Neuronal stem cell (in vitro differentiated cells): ENCODE measurements at regions not wholly inside any gene's neighbourhood (a gene's known extent, or its start where the extent isn't known, plus 50 kb on each side); places are given as distances from the start of the nearest gene placed in this dataset.

Experiments used
- DNase-seq: peaks from one replicate; pipeline ENCODE4 v3.0.0-alpha.2; 2013; ENCODE audit warnings: low spot score
- H2AFZ ChIP-seq: one replicate; pipeline ENCODE4 v1.6.1; 2013; ENCODE audit warnings: mild to moderate bottlenecking, low read length, inconsistent platforms
- H2AK5ac ChIP-seq: 2 replicates; pipeline ENCODE4 v1.6.1; 2013; ENCODE audit warnings: low read depth, mild to moderate bottlenecking, inconsistent platforms, low read length, moderate library complexity, mixed read lengths
- H2BK120ac ChIP-seq: 2 replicates; pipeline ENCODE4 v1.6.1; 2013; ENCODE audit warnings: low read depth, mild to moderate bottlenecking, inconsistent platforms, low read length, moderate library complexity, mixed read lengths
- H2BK12ac ChIP-seq: one replicate; pipeline ENCODE4 v1.6.1; 2013; ENCODE audit warnings: low read length, inconsistent platforms
- H2BK15ac ChIP-seq: 2 replicates; pipeline ENCODE4 v1.6.1; 2013; ENCODE audit warnings: mild to moderate bottlenecking, low read length, inconsistent platforms, mixed read lengths
- H2BK5ac ChIP-seq: one replicate; pipeline ENCODE4 v1.6.1; 2013; ENCODE audit warnings: inconsistent platforms, mild to moderate bottlenecking, low read length, moderate library complexity
- H3K14ac ChIP-seq: one replicate; pipeline ENCODE4 v1.6.1; 2013; ENCODE audit warnings: low read length, inconsistent platforms
- H3K18ac ChIP-seq: 2 replicates; pipeline ENCODE4 v1.6.1; 2013; ENCODE audit warnings: low read length, inconsistent platforms
- H3K23ac ChIP-seq: 2 replicates; pipeline ENCODE4 v1.6.1; 2013; ENCODE audit warnings: low read depth, mild to moderate bottlenecking, mixed read lengths, low read length, inconsistent platforms; ENCODE audit not compliant: poor library complexity
- H3K27ac ChIP-seq: replicated peaks from 3 replicates; pipeline ENCODE4 v1.5.1; 2013; ENCODE audit warnings: low read length, inconsistent platforms
- H3K27me3 ChIP-seq, 3 experiments: 2 replicates each; pipeline ENCODE4 v1.6.1; 2013; ENCODE audit warnings: low read length in 3 of 3, mild to moderate bottlenecking in 2 of 3, inconsistent platforms in 1 of 3, low read depth in 1 of 3, mixed read lengths in 1 of 3, moderate library complexity in 1 of 3; ENCODE audit not compliant: control insufficient read depth in 3 of 3, insufficient read depth in 3 of 3
- H3K36me3 ChIP-seq, 2 donors: replicated peaks in 1 of 2; 2 replicates each; pipeline ENCODE4 v1.6.1; 2013; ENCODE audit warnings: low read length in 2 of 2; ENCODE audit not compliant: control insufficient read depth in 2 of 2, insufficient read depth in 2 of 2
- H3K4ac ChIP-seq: 2 replicates; pipeline ENCODE4 v1.6.1; 2013; ENCODE audit warnings: inconsistent platforms, mild to moderate bottlenecking, low read length, moderate library complexity
- H3K4me1 ChIP-seq, 2 donors: 1 replicate in 1 of 2; 2 replicates in 1 of 2; pipeline ENCODE4 v1.6.1; 2013; ENCODE audit warnings: low read length in 2 of 2, low read depth in 1 of 2; ENCODE audit not compliant: control insufficient read depth in 2 of 2, insufficient read depth in 1 of 2
- H3K4me2 ChIP-seq: one replicate; pipeline ENCODE4 v1.6.1; 2013; ENCODE audit warnings: mild to moderate bottlenecking, low read length, inconsistent platforms; ENCODE audit not compliant: insufficient read depth, poor library complexity, severe bottlenecking
- H3K4me3 ChIP-seq, 2 donors: 2 replicates each; pipeline ENCODE4 v1.5.1; 2013; ENCODE audit warnings: low read length in 2 of 2, mild to moderate bottlenecking in 2 of 2, inconsistent platforms in 1 of 2, moderate library complexity in 1 of 2
- H3K79me1 ChIP-seq: one replicate; pipeline ENCODE4 v1.6.1; 2013; ENCODE audit warnings: low read depth, mild to moderate bottlenecking, inconsistent platforms, low read length, moderate library complexity
- H3K9ac ChIP-seq: one replicate; pipeline ENCODE4 v1.6.1; 2013; ENCODE audit warnings: mild to moderate bottlenecking, low read depth, low read length, inconsistent platforms; ENCODE audit not compliant: poor library complexity
- H3K9me3 ChIP-seq, 2 donors: replicated peaks in 1 of 2; 2 replicates each; pipeline versions ENCODE3 to v1.6.1; 2013; ENCODE audit warnings: low read length in 2 of 2, mild to moderate bottlenecking in 2 of 2, inconsistent platforms in 1 of 2, low read depth in 1 of 2, mixed read lengths in 1 of 2, moderate library complexity in 1 of 2; ENCODE audit not compliant: control insufficient read depth in 2 of 2, insufficient read depth in 1 of 2
- H4K8ac ChIP-seq: one replicate; pipeline ENCODE4 v1.6.1; 2013; ENCODE audit warnings: low read depth, mild to moderate bottlenecking, inconsistent platforms, low read length, moderate library complexity
- H4K91ac ChIP-seq: one replicate; pipeline ENCODE4 v1.6.1; 2013; ENCODE audit warnings: low read length, low read depth, mild to moderate bottlenecking, inconsistent platforms; ENCODE audit not compliant: poor library complexity
- WGBS, 2 donors: extraction: QIAGEN DNeasy Blood & Tissue Kit; methylation state at CpG; one replicate each; pipeline ENCODE4 v1.1.7; 2013; ENCODE audit warnings: missing lambda C conversion rate in 2 of 2, mixed read lengths in 1 of 2; ENCODE audit not compliant: insufficient read length in 2 of 2, insufficient replicate concordance in 1 of 2; ENCODE audit errors: extremely low coverage in 2 of 2; 5-methylcytosine and 5-hydroxymethylcytosine counted together

DNA sequence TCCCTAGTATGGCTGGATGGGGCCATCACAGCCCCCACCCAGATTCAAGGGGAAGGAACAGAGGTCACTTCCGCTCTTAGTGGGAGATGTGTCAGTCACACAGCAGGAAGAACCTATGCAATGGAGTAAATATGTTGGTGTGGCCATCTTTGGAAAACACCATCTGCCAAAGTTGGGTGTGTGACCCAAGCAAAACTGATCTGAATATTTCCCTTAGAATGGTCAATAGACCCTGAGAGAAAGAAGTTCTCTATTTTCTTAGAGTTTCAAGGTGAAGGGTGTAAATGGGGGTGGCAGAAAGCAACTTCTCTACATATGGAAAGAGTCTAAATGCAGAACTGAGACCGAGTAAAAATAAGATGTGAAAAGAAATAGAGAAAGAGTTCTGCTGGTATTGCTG, 212.7 kb downstream of the ESM1 start:
- H3K79me1 ChIP-seq = no peaks in the 10 kb centered on the region
- DNase-seq = no peak
- H3K9ac ChIP-seq = no peak overlapping the region
- H3K4me3 ChIP-seq = no peak overlapping the region
- H3K23ac ChIP-seq = no peak overlapping the region
- H2BK15ac ChIP-seq = no peak overlapping the region
- no peak overlapping the region for H3K4me2 ChIP-seq
- no peak overlapping the region for H4K8ac ChIP-seq
- no peak overlapping the region for H3K14ac ChIP-seq
- no peaks in the 10 kb centered on the region for H3K27me3 ChIP-seq
- no peak overlapping the region for H3K27ac ChIP-seq
- H3K4ac ChIP-seq = no peak overlapping the region
- no peak overlapping the region for H2AK5ac ChIP-seq
- H3K18ac ChIP-seq = no peak overlapping the region
- no peaks in the 10 kb centered on the region for H3K9me3 ChIP-seq
- H2BK5ac ChIP-seq = no peak overlapping the region
- no peaks in the 10 kb centered on the region for H3K36me3 ChIP-seq
- WGBS, 2 donors = no CpG with 5 or more reads among the region's 2 CpGs
- peaks cover 0 to 3% of the 10 kb centered on the region in 2 donors for H3K4me1 ChIP-seq
- H4K91ac ChIP-seq = no peak overlapping the region
- no peak overlapping the region for H2AFZ ChIP-seq
- no peak overlapping the region for H2BK12ac ChIP-seq
- no peak overlapping the region for H2BK120ac ChIP-seq

DNA sequence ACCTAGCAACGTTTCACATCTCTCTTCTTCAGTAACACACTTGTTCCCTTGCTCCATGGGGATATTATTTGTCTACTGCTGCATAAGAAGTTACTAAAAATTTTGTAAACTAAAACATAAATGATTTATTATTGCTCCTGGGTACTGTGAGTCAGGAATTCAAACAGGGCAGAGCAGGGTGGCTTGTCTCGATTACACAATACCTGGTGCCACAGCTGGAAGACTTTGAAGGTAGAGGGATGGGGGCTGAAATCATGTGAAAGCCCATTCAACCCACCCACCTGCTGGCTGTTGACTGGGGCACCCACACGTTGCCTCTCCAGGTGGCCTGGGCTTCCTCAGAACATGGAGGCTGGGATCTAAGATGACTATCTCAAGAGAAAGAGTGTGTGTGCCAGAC, 213.2 kb downstream of the ESM1 start:
- H3K27me3 ChIP-seq = no peaks in the 10 kb centered on the region
- H4K91ac ChIP-seq = no peak overlapping the region
- no peak overlapping the region for H3K14ac ChIP-seq
- no peak overlapping the region for H2BK15ac ChIP-seq
- H2BK5ac ChIP-seq = no peak overlapping the region
- H3K9ac ChIP-seq = no peak overlapping the region
- no peaks in the 10 kb centered on the region for H3K9me3 ChIP-seq
- no peak overlapping the region for H2BK12ac ChIP-seq
- no peak overlapping the region for H3K4me2 ChIP-seq
- H3K4me3 ChIP-seq = no peak overlapping the region
- no peak overlapping the region for H3K23ac ChIP-seq
- H2AFZ ChIP-seq = no peak overlapping the region
- no peaks in the 10 kb centered on the region for H3K79me1 ChIP-seq
- peaks cover 0 to 3% of the 10 kb centered on the region in 2 donors for H3K4me1 ChIP-seq
- no peak overlapping the region for H3K27ac ChIP-seq
- no peaks in the 10 kb centered on the region for H3K36me3 ChIP-seq
- H4K8ac ChIP-seq = no peak overlapping the region
- WGBS, 2 donors = no CpG with 5 or more reads among the region's 3 CpGs
- no peak overlapping the region for H3K4ac ChIP-seq
- no peak overlapping the region for H3K18ac ChIP-seq
- H2BK120ac ChIP-seq = no peak overlapping the region
- no peak overlapping the region for H2AK5ac ChIP-seq
- DNase-seq = no peak

DNA sequence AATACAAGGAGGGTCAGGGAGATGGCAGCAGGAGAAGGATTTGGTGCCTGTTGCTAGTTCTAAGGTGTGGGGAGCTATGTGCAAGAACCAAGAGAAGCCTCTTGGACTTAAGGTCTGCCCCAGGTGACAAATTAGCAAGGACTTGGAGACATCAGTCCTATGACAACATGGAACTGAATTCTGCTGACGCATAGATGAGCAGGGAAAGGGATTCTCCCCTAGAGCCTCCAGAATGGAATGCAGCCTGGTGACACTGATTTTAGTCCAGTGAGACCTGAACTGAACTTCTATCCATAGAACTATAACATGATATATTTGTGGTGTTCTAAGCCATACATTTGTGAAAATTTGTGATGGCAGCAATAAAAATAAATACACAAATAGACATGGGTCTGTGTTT, 215.6 kb downstream of the ESM1 start:
- Histone ChIP-seq H2AFZ (no peak overlapping the region), H3K27me3 (peaks cover 0 to 2% (median 0%) of the 10 kb centered on the region in 3 experiments), H2BK5ac (no peak overlapping the region), H3K9ac (no peak overlapping the region), H3K4ac (no peak overlapping the region), H4K8ac (no peak overlapping the region), H2AK5ac (no peak overlapping the region), H3K18ac (no peak overlapping the region), H4K91ac (no peak overlapping the region), H3K36me3 (no peaks in the 10 kb centered on the region), H3K4me1 (peaks cover 0 to 3% of the 10 kb centered on the region in 2 donors), H3K9me3 (no peaks in the 10 kb centered on the region), H3K79me1 (no peaks in the 10 kb centered on the region), H3K23ac (no peak overlapping the region), H3K14ac (no peak overlapping the region), H2BK120ac (no peak overlapping the region), H3K4me3 (no peak overlapping the region), H2BK12ac (no peak overlapping the region), H3K4me2 (no peak overlapping the region), H2BK15ac (no peak overlapping the region), H3K27ac (no peak overlapping the region)
- DNase-seq = no peak
- WGBS, 2 donors = no CpG with 5 or more reads among the region's 1 CpG

DNA sequence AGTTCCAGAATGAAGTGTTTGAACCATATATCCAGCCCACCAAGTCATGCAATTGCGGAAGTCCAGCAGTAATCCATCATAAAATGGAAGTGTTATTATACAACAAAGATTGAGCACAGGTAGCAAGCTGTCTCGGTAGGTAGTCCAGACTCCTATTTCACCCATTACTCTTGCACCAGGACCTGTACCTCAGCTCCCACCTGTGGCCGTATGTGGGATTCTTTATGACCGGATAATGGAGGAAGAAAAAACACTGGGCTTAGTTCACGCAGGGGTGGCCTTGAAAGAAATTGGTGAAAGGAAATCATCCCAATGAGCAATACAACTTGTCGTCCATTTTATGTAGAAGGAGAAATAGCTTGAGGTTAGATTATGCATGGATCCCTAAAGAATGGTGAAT, 216.3 kb downstream of the ESM1 start:
- Histone ChIP-seq H3K14ac (no peak overlapping the region), H4K8ac (no peak overlapping the region), H3K36me3 (no peaks in the 10 kb centered on the region), H2AK5ac (no peak overlapping the region), H3K23ac (no peak overlapping the region), H3K4me2 (no peak overlapping the region), H4K91ac (no peak overlapping the region), H3K27ac (no peak overlapping the region), H2BK120ac (no peak overlapping the region), H3K9ac (no peak overlapping the region), H3K18ac (no peak overlapping the region), H3K4me1 (no peaks in the 10 kb centered on the region), H3K79me1 (no peaks in the 10 kb centered on the region), H2AFZ (no peak overlapping the region), H3K4me3 (no peak overlapping the region), H3K4ac (no peak overlapping the region), H2BK12ac (no peak overlapping the region), H2BK5ac (no peak overlapping the region), H2BK15ac (no peak overlapping the region), H3K27me3 (peaks cover 0 to 2% (median 0%) of the 10 kb centered on the region in 3 experiments), H3K9me3 (no peaks in the 10 kb centered on the region)
- no CpG with 5 or more reads among the region's 6 CpGs for WGBS, 2 donors
- DNase-seq = no peak
